Hepatocyte (in vitro differentiated cells): ENCODE measurements at regions not wholly inside any gene's neighbourhood (a gene's known extent, or its start where the extent isn't known, plus 50 kb on each side); places are given as distances from the start of the nearest gene placed in this dataset.

Experiments used
- CTCF ChIP-seq: fragments of 200-600 bp; sonication (generic); IDR thresholded peaks from 2 replicates; pipeline ENCODE4 v1.5.1; 2016; ENCODE audit warnings: antibody characterized with exemption, mild to moderate bottlenecking; ENCODE audit not compliant: poor library complexity
- EZH2 ChIP-seq: fragments of 200-600 bp; sonication (generic); IDR thresholded peaks from 2 replicates; pipeline ENCODE4 v1.6.1; 2016; ENCODE audit warnings: antibody characterized with exemption, mild to moderate bottlenecking, borderline replicate concordance
- EZH2phosphoT487 ChIP-seq: fragments of 200-600 bp; sonication (generic); IDR thresholded peaks from one replicate; pipeline ENCODE4 v1.6.1; 2018; ENCODE audit warnings: antibody characterized with exemption, mild to moderate bottlenecking, low read depth, moderate library complexity; ENCODE audit not compliant: unreplicated experiment, severe bottlenecking

- no peak for TF ChIP-seq CTCF
- no peak for TF ChIP-seq EZH2phosphoT487
- no peak for TF ChIP-seq EZH2
Observed at GRCh38 chr11:31915867-31916266, 104.7 kb upstream of the PAX6 start.
